HG02973 (cell line): ENCODE measurements at regions not wholly inside any gene's neighbourhood (a gene's known extent, or its start where the extent isn't known, plus 50 kb on each side); places are given as distances from the start of the nearest gene placed in this dataset.
A peak's percentile ranks its signal among the peaks of the same experiment; 100 is the strongest.
"Not testable (repeated sequence)": the region's sequence is repeated elsewhere in the genome, so short reads cannot be mapped to it uniquely, and the experiment has no call there.

Experiments
- ATAC-seq: cut with Tn5 transposase; IDR thresholded peaks from one replicate; pipeline ENCODE4 v1.9.1; 2021; ENCODE audit warnings: moderate library complexity; ENCODE audit not compliant: unreplicated experiment

- ATAC-seq, result no peak
Observed at GRCh38 chr3:137111497-137111896, 153.7 kb downstream of the IL20RB start.

- ATAC-seq, result no peak
Observed at GRCh38 chr3:137116619-137117018, 158.8 kb downstream of the IL20RB start.

DNA sequence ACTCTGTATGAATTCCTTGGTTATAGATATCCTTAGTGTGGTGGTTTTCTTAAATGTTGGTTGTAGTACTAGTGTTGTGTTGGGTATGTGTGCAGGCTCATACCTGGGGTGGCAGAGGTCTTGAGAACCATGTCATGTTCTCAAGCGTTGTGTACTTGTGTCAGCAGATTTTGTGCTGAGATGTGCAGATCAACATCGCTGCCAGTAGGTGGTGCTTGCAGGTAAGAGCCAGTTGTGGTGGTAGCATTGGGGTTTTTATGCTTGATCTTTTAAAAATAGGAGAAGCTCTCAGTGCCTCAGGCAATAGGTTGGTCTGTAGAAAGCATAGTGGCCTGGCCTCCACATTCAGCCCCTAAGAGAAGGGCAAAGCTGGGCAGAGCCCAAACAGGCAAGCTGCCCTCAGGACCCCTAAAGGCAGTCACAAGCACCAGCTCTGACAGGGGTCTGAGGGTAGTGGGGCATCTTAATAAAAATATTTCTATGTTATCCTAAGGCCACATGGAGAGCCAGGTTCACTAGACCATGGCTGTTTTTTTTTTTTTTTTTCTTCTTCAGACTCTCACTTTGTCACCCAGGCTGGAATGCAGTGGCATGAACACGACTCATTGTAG lies 164.0 kb downstream of the IL20RB start:
- ATAC-seq, result peak; percentile 78

DNA sequence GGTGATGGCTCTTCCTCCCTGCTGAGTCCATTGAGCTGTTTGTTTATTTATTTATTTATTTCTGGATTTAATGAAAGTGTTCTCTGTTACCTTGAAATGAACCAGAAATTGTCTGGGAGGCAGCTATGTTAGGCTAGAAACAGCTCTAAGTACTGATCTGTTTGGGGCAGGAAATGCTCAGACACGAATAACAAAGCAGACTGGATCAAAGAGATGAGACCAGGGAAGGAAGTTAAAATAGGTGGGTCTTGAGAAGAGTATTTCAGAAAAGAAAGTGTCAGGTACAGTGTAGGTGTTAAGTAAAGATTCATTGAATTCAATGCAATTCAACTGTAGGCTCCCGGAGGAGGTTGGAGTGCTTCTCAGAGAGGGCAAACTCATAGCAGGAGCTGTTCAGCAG lies 173.3 kb downstream of the IL20RB start:
- ATAC-seq, result no peak

GRCh38 chr3:137134431-137134830 lies 176.6 kb downstream of the IL20RB start:
- no peak for ATAC-seq

- no peak for ATAC-seq
Observed at GRCh38 chr3:137148406-137148805, 190.6 kb downstream of the IL20RB start.

GRCh38 chr3:137148917-137149316 lies 191.1 kb downstream of the IL20RB start:
- no peak for ATAC-seq

GRCh38 chr3:137150825-137151224 lies 193.0 kb downstream of the IL20RB start:
- no peak for ATAC-seq

- not testable (repeated sequence) for ATAC-seq
Observed at GRCh38 chr3:137153046-137153445, 195.3 kb downstream of the IL20RB start.

- ATAC-seq, result no peak
Observed at GRCh38 chr3:137163241-137163871, 205.6 kb downstream of the IL20RB start.

DNA sequence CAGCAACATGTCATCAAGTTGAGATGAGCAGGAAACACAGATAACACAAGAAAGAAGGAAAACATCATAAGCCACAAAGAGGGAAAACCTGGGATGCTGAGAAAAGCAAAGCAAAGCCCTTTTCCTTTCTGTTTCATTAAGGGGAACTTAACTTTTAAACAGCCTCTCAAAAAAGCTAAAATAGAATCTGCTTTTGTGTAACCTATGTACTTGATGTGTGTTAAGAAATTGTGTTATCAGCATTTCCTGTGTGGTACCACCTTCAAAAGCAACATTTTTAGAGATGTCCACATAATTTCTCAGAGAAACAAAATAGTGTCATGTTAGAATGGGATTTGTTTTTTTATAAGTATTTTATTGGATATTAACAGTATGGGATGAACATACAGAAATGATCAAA lies 206.2 kb downstream of the IL20RB start:
- no peak for ATAC-seq

- no peak for ATAC-seq
Observed at GRCh38 chr3:137165117-137165806, 207.5 kb downstream of the IL20RB start.

- ATAC-seq, result no peak
Observed at GRCh38 chr3:137171834-137172603, 214.2 kb downstream of the IL20RB start.

DNA sequence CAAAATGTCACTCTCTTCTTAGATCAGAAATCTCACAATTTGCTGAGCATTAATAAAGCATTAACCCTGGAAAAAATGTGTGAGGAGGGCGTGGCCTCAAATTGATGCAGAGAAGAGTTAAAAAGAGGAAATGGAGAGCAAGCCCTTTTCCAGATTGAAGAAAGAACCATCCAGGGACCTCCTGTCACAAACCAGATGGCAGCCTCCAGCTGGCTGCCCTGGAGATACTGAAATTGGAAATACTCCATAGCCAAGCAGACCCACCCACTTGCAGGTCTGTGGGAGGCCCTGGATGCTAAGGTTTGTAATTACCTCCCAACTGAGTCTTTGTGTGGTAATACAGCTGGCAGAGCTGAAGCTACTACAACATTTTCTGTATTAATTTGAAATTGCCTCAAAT lies 214.9 kb downstream of the IL20RB start:
- no peak for ATAC-seq

GRCh38 chr3:137174514-137174913 lies 216.7 kb downstream of the IL20RB start:
- ATAC-seq, result no peak

GRCh38 chr3:137180220-137180619 lies 222.4 kb downstream of the IL20RB start:
- no peak for ATAC-seq

DNA sequence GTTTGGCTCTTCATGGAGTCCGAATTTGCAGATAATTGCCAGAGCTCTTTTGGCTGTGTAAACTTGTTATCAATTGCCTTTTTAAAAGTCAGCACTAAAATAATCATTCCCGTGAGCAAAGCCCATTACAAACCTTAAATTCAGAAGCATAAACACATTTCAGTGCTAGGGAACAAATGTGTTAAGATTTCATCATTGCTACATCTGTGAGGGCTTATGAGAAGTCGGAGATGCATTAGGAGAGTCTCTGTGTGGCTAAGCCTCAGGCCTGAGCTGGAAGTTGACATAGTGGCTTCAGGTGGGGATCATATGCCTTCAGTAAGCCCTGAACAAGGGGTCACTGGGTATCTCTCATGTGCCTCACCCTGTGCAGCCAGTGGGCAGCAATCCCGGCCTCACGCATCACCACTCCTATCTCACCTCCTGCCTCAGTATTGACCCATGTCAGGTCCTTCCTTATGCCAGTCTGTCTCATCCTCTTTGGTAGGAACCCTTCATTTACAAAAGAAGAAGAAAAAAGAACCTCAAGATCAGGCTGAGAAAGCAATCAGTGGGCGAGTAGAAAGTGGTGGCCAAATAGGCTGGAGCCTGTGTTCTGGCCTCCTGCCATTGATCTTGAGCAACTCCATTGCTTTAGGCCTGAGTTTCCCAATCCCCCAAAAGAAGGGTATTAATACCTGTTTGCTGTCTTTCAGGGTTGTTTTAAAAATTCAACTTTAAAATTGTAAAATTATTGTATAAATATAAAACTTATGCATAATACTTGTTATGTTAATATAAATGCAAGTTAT lies 233.5 kb downstream of the IL20RB start:
- ATAC-seq, result no peak

GRCh38 chr3:137191951-137192350 lies 234.2 kb downstream of the IL20RB start:
- ATAC-seq, result no peak

DNA sequence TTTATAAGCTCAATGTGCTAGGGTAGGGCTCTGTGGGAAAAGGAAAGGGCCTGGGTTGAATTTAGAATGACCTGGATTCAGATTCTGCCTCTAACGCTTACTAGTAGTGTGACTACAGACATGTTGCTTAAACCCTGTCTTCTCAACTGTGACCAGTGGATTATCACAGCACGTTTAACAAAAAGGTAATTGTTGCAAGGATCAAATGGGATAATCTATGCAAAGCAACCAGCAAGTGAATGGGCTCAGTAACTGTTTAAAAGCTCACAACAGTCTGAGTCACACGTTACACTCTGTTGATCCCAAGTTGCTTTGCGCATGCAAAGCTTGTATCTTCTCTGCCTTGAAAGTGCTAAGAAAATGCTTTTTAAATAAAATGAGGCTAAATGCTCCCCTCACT lies 236.5 kb downstream of the IL20RB start:
- ATAC-seq, result no peak

GRCh38 chr3:137198374-137198773 lies 240.6 kb downstream of the IL20RB start:
- ATAC-seq, result not testable (repeated sequence)

DNA sequence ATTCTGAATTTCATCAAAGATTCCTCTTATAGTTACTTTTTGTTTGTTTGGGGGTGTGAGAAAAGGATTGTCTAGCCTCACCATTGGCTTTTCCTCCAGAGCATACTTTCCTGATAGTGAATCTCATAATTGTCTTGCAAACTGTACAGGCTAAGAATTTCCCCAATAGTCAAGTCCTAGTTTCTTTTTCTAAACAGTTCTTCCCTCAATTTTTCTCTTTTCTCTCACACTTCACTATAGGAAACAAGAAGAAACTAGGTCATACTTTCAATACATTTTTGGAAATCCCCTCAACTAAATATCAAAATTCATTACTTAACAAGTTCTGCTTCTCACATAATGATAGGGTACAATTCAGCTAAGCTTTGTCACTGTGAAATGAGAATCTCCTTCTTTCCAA lies 241.9 kb downstream of the IL20RB start:
- no peak for ATAC-seq
